Right lobe of liver (tissue), 4 donors: ENCODE measurements at regions not wholly inside any gene's neighbourhood (a gene's known extent, or its start where the extent isn't known, plus 50 kb on each side); places are given as distances from the start of the nearest gene placed in this dataset.

Experiments
- POLR2A ChIP-seq: fragments of 450-650 bp; IDR thresholded peaks from one replicate; pipeline ENCODE4 v1.6.1; 2017; ENCODE audit warnings: antibody characterized with exemption, mild to moderate bottlenecking
- TF ChIP-seq, protein P1 (sequence below), 4 donors: fragments of 200-600 bp in 3 of 4; fragments of 450-650 bp in 1 of 4; IDR thresholded peaks; one replicate each; pipeline versions ENCODE4 v1.5.1 to v1.8.0; 2016 to 2022; ENCODE audit warnings: antibody characterized with exemption in 4 of 4, mild to moderate bottlenecking in 2 of 4
- donor health status: DM: no; HTN: no; CAD: no.
- donor health status: DM: no; HTN: no; CAD: no.
- donor health status: DM: no; HTN: yes; CAD: no.

DNA sequence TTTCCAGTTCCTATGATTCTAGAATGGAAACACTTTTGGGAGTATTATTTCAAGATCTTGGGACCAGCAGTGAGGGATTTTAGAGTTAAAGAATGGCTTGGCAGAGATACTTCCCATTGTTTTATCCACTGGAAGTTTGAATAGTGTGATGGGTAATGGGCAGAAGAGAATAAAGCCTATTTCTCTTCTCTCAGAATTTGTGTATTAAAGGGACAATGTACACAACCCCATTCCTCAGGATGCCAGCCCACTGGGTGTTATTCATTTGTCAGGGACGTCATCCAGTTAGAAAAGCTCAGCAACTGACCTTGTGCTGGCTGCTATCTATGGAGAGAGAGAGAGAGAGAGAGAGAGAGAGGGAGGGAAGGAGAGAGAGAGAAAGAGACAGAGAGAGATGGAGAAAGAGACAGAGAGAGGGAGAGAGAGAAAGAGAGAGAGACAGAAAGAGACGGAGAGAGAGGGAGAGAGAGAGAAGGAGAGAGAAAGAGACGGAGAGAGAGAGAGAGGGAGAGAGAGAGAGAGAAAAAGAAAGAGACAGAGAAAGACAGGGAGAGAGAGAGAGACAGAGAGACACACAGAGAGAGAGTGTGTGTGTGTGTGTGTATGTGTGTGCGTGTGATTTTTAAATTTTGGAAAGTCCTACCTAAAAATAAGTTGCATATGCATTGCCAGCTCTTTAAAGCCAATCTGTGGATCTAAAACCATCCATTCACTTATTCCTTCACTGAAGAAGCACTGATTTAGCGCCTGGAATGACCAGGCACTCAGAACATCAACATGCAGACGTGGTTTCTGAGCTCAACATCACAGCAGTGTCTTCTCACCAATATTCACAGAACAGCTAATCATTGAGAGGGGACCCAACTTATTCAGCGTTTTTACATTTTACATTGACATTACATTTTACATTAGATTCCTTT is 388.8 kb downstream of the THBS2 start:
- TF ChIP-seq POLR2A, result no peak
- TF ChIP-seq, protein P1, sequence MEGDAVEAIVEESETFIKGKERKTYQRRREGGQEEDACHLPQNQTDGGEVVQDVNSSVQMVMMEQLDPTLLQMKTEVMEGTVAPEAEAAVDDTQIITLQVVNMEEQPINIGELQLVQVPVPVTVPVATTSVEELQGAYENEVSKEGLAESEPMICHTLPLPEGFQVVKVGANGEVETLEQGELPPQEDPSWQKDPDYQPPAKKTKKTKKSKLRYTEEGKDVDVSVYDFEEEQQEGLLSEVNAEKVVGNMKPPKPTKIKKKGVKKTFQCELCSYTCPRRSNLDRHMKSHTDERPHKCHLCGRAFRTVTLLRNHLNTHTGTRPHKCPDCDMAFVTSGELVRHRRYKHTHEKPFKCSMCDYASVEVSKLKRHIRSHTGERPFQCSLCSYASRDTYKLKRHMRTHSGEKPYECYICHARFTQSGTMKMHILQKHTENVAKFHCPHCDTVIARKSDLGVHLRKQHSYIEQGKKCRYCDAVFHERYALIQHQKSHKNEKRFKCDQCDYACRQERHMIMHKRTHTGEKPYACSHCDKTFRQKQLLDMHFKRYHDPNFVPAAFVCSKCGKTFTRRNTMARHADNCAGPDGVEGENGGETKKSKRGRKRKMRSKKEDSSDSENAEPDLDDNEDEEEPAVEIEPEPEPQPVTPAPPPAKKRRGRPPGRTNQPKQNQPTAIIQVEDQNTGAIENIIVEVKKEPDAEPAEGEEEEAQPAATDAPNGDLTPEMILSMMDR (IDR thresholded peaks at IDR 0.05), result no peak
